H1 (cell line): ENCODE measurements at regions not wholly inside any gene's neighbourhood (a gene's known extent, or its start where the extent isn't known, plus 50 kb on each side); places are given as distances from the start of the nearest gene placed in this dataset.

ENCODE experiments used
- CTCF ChIA-PET: fragments of 300-600 bp; sonication (Branson Sonifier 250); formaldehyde crosslinking; loops from one replicate; lab custom pipeline; 2021; ENCODE audit not compliant: partially characterized antibody; lab: Charles Lee
- POLR2A ChIA-PET: fragments of 300-600 bp; sonication (Branson Sonifier 250); formaldehyde crosslinking; loops from one replicate; lab custom pipeline; 2021; ENCODE audit warnings: inconsistent platforms; ENCODE audit not compliant: partially characterized antibody; lab: Charles Lee
- DNase-seq, 2 experiments: peaks; one replicate each; pipeline versions ENCODE4 v3.0.0 to v3.0.0-alpha.2; 2010 to 2022; ENCODE audit warnings: low spot score in 2 of 2, low read depth in 1 of 2, mixed read lengths in 1 of 2
- FAIRE-seq: peaks from 2 replicates; lab custom pipeline; 2011; peaks lifted over from hg19 to GRCh38; lab: Jason Lieb, UNC
- H2AFZ ChIP-seq: 2 replicates; pipeline ENCODE4 v1.8.1; 2012; ENCODE audit warnings: low read length, inconsistent platforms
- H2AK5ac ChIP-seq: 2 replicates; pipeline ENCODE4 v1.6.1; 2013; ENCODE audit warnings: low read depth, low read length
- H2BK120ac ChIP-seq: replicated peaks from 2 replicates; pipeline ENCODE3; 2013; ENCODE audit warnings: low read depth, low read length, inconsistent platforms
- H2BK12ac ChIP-seq: 2 replicates; pipeline ENCODE4 v1.6.1; 2013; ENCODE audit warnings: low read depth, low read length
- H2BK15ac ChIP-seq: 2 replicates; pipeline ENCODE4 v1.6.1; 2013; ENCODE audit warnings: low read length
- H2BK20ac ChIP-seq: 2 replicates; pipeline ENCODE4 v1.6.1; 2013; ENCODE audit warnings: low read length
- H2BK5ac ChIP-seq: 2 replicates; pipeline ENCODE4 v1.6.1; 2013; ENCODE audit warnings: low read depth, low read length
- H3K14ac ChIP-seq: 2 replicates; pipeline ENCODE4 v1.6.1; 2013; ENCODE audit warnings: inconsistent platforms; ENCODE audit not compliant: insufficient read length
- H3K18ac ChIP-seq: 2 replicates; pipeline ENCODE4 v1.6.1; 2013; ENCODE audit warnings: low read length; ENCODE audit errors: extremely low read depth
- H3K23ac ChIP-seq: 2 replicates; pipeline ENCODE4 v1.6.1; 2013; ENCODE audit warnings: inconsistent platforms; ENCODE audit not compliant: insufficient read length
- H3K23me2 ChIP-seq: 2 replicates; pipeline ENCODE4 v1.6.1; 2013; ENCODE audit warnings: low read depth, low read length
- H3K27ac ChIP-seq: 2 replicates; pipeline ENCODE4 v1.6.1; 2011; ENCODE audit warnings: low read depth, low read length, inconsistent platforms
- H3K27me3 ChIP-seq, 4 experiments: replicated peaks in 1 of 4; 1 replicate in 1 of 4; 2 replicates in 3 of 4; pipeline versions ENCODE4 v1.6.1 to v1.8.1; 2011 to 2013; ENCODE audit warnings: low read length in 3 of 4, mild to moderate bottlenecking in 3 of 4, inconsistent platforms in 2 of 4, mixed read lengths in 2 of 4, moderate library complexity in 1 of 4; ENCODE audit not compliant: control insufficient read depth in 3 of 4, insufficient read depth in 3 of 4; ENCODE audit errors: extremely low read depth in 1 of 4
- H3K36me3 ChIP-seq, 4 experiments: 2 replicates each; pipeline versions ENCODE4 v1.6.1 to v1.8.1; 2011 to 2013; ENCODE audit warnings: mild to moderate bottlenecking in 4 of 4, low read length in 3 of 4, moderate library complexity in 2 of 4, control low read depth in 1 of 4, inconsistent platforms in 1 of 4; ENCODE audit not compliant: insufficient read depth in 4 of 4, control insufficient read depth in 2 of 4
- H3K4ac ChIP-seq: replicated peaks from 2 replicates; pipeline ENCODE3; 2013; ENCODE audit warnings: low read length, low read depth, mixed read lengths, inconsistent platforms; ENCODE audit not compliant: insufficient read length
- H3K4me1 ChIP-seq, 4 experiments: replicated peaks in 1 of 4; 1 replicate in 1 of 4; 2 replicates in 3 of 4; pipeline versions ENCODE4 v1.6.1 to v1.8.1; 2011 to 2013; ENCODE audit warnings: low read length in 3 of 4, inconsistent platforms in 2 of 4, mixed read lengths in 1 of 4; ENCODE audit not compliant: insufficient read depth in 4 of 4, control insufficient read depth in 3 of 4
- H3K4me2 ChIP-seq, 2 experiments: 2 replicates each; pipeline versions ENCODE4 v1.6.1 to v1.8.1; 2011 to 2013; ENCODE audit warnings: low read depth in 2 of 2, low read length in 2 of 2, control low read depth in 1 of 2, inconsistent platforms in 1 of 2, mild to moderate bottlenecking in 1 of 2; ENCODE audit not compliant: insufficient read depth in 1 of 2
- H3K4me3 ChIP-seq, 4 experiments: fragments of 200-600, 300-600 bp in 1 of 4; sonication (generic), shearing (Covaris generic), sonication (Bioruptor Twin) in 1 of 4; 2 replicates each; pipeline versions ENCODE4 v1.5.1 to v1.8.1; 2011 to 2016; ENCODE audit warnings: low read length in 4 of 4, low read depth in 3 of 4, control low read depth in 2 of 4, inconsistent platforms in 2 of 4, mild to moderate bottlenecking in 2 of 4, mixed read lengths in 1 of 4, moderate library complexity in 1 of 4; ENCODE audit not compliant: insufficient read depth in 2 of 4; ENCODE audit errors: extremely low read depth in 1 of 4
- H3K56ac ChIP-seq: replicated peaks from 2 replicates; pipeline ENCODE3; 2013; ENCODE audit warnings: low read depth, mild to moderate bottlenecking, mixed read lengths, low read length, inconsistent platforms; ENCODE audit not compliant: insufficient read length
- H3K79me1 ChIP-seq: 2 replicates; pipeline ENCODE4 v1.6.1; 2013; ENCODE audit warnings: low read depth, low read length, control low read depth
- H3K79me2 ChIP-seq, 2 experiments: 2 replicates each; pipeline versions ENCODE4 v1.6.1 to v1.8.1; 2012 to 2013; ENCODE audit warnings: low read length in 2 of 2, mild to moderate bottlenecking in 2 of 2, inconsistent platforms in 1 of 2; ENCODE audit not compliant: insufficient read depth in 2 of 2, control insufficient read depth in 1 of 2
- H3K9ac ChIP-seq, 4 experiments: replicated peaks in 1 of 4; 1 replicate in 1 of 4; 2 replicates in 3 of 4; pipeline versions ENCODE4 v1.6.1 to v1.8.1; 2011 to 2013; ENCODE audit warnings: low read depth in 3 of 4, low read length in 3 of 4, control low read depth in 2 of 4, mild to moderate bottlenecking in 2 of 4, moderate library complexity in 2 of 4, inconsistent platforms in 1 of 4; ENCODE audit errors: extremely low read depth in 1 of 4
- H3K9me3 ChIP-seq, 2 experiments: 2 replicates each; pipeline versions ENCODE4 v1.6.1 to v1.8.1; 2012 to 2013; ENCODE audit warnings: mild to moderate bottlenecking in 2 of 2, moderate library complexity in 2 of 2, control low read depth in 1 of 2, inconsistent platforms in 1 of 2, low read depth in 1 of 2, low read length in 1 of 2, mixed read lengths in 1 of 2; ENCODE audit not compliant: insufficient read depth in 2 of 2
- H4K20me1 ChIP-seq, 2 experiments: replicated peaks in 1 of 2; 2 replicates each; pipeline versions ENCODE3 to v1.8.1; 2011 to 2013; ENCODE audit warnings: inconsistent platforms in 2 of 2, low read length in 2 of 2, mild to moderate bottlenecking in 1 of 2; ENCODE audit not compliant: insufficient read depth in 2 of 2, control insufficient read depth in 1 of 2
- H4K5ac ChIP-seq: 2 replicates; pipeline ENCODE4 v1.6.1; 2013; ENCODE audit warnings: low read length, low read depth, mixed read lengths, inconsistent platforms; ENCODE audit not compliant: insufficient read length
- H4K8ac ChIP-seq: 2 replicates; pipeline ENCODE4 v1.8.0; 2013; ENCODE audit warnings: mild to moderate bottlenecking, moderate library complexity, low read length, inconsistent platforms; ENCODE audit not compliant: insufficient read depth; ENCODE audit errors: extremely low read depth
- H4K91ac ChIP-seq: replicated peaks from 2 replicates; pipeline ENCODE3; 2013; ENCODE audit warnings: low read length, mixed read lengths, inconsistent platforms; ENCODE audit not compliant: insufficient read length
- JUND ChIP-seq: IDR thresholded peaks from 2 replicates; pipeline ENCODE4 v1.6.1; 2011; ENCODE audit warnings: mild to moderate bottlenecking, improper control_type of control experiment, low read length
- NANOG ChIP-seq: IDR thresholded peaks from 2 replicates; pipeline ENCODE4 v1.6.1; 2011; ENCODE audit warnings: low read length, low read depth, mild to moderate bottlenecking, inconsistent platforms; ENCODE audit not compliant: insufficient read depth, poor library complexity, severe bottlenecking
- SAP30 ChIP-seq: fragments of 300-600 bp; sonication (generic); IDR thresholded peaks from 2 replicates; pipeline ENCODE4 v1.7.1; 2012; ENCODE audit warnings: low read length, moderate library complexity, mild to moderate bottlenecking, inconsistent platforms; ENCODE audit not compliant: insufficient read depth, insufficient replicate concordance
- SRF ChIP-seq: IDR thresholded peaks from 2 replicates; pipeline ENCODE4 v1.6.1; 2011; ENCODE audit warnings: mild to moderate bottlenecking, low read depth, low read length, moderate library complexity
- TCF12 ChIP-seq: IDR thresholded peaks from 2 replicates; pipeline ENCODE4 v1.6.1; 2011; ENCODE audit warnings: low read depth, mild to moderate bottlenecking, low read length
- TEAD4 ChIP-seq: IDR thresholded peaks from 2 replicates; pipeline ENCODE4 v1.6.1; 2012; ENCODE audit warnings: low read depth, low read length, inconsistent platforms, mixed read lengths
- WGBS, 2 experiments: shearing (Covaris generic) in 1 of 2; methylation state at CpG; one replicate each; pipeline versions ENCODE4 v1.1.6 to v1.1.7; 2013 to 2015; ENCODE audit warnings: low lambda C conversion rate in 2 of 2, mixed read lengths in 2 of 2, inconsistent platforms in 1 of 2, low coverage in 1 of 2, missing lambda C conversion rate in 1 of 2; ENCODE audit not compliant: insufficient replicate concordance in 2 of 2, insufficient coverage in 1 of 2, insufficient read length in 1 of 2; ENCODE audit errors: extremely low coverage in 1 of 2, missing lambda C conversion rate in 1 of 2; 5-methylcytosine and 5-hydroxymethylcytosine counted together

- CTCF ChIA-PET = interaction anchor here (0.6 kb wide), 1 partner anchor 1813 kb away, joined by 3 read pairs; no protein-coding TSS in a partner anchor
- H4K5ac ChIP-seq = no peak overlapping the region
- TF ChIP-seq NANOG (peak; percentile 36), JUND (no peak), TCF12 (no peak), SRF (no peak), TEAD4 (0 out of 2 replicates have a peak, but pooled peaks have one; percentile 49), SAP30 (no peak)
- TF ChIP-seq, all 59 proteins: peak for 2
- Histone ChIP-seq H4K20me1 (no peaks in the 10 kb centered on the region), H2BK5ac (no peak overlapping the region), H3K23me2 (no peaks in the 10 kb centered on the region), H3K14ac (no peak overlapping the region), H2AFZ (no peak overlapping the region), H2AK5ac (no peak overlapping the region), H2BK15ac (no peak overlapping the region), H3K4me2 (peak overlapping the region in 1 of 2 experiments; percentile 50; a peak in 2 of 4 replicates), H3K23ac (no peak overlapping the region), H3K56ac (no peak overlapping the region), H3K9ac (0 out of 7 replicates have a peak overlapping the region, but pooled peaks of 1 of the 4 experiments have one; percentile 21), H3K79me1 (no peaks in the 10 kb centered on the region), H3K4me1 (no peaks in the 10 kb centered on the region; a peak in 1 of 7 replicates), H3K4me3 (no peak overlapping the region), H3K27me3 (no peaks in the 10 kb centered on the region), H3K79me2 (no peaks in the 10 kb centered on the region), H3K27ac (no peak overlapping the region), H2BK120ac (no peak overlapping the region), H2BK20ac (no peak overlapping the region), H4K91ac (no peak overlapping the region), H3K36me3 (no peaks in the 10 kb centered on the region), H3K9me3 (no peaks in the 10 kb centered on the region), H3K18ac (no peak overlapping the region), H4K8ac (no peak overlapping the region), H3K4ac (no peak overlapping the region), H2BK12ac (no peak overlapping the region)
- no peak for DNase-seq
- POLR2A ChIA-PET = no interaction called here
- FAIRE-seq = peak; percentile 69
- WGBS, 2 experiments = 53% methylated on average over 5 of the region's 5 CpGs; no CpG with 5 or more reads in 1 of the 2 experiments
Measured at GRCh38 chr3:190941694-190942260, 79.3 kb upstream of the GMNC start.
